Neural progenitor cell (in vitro differentiated cells): ENCODE measurements at regions not wholly inside any gene's neighbourhood (a gene's known extent, or its start where the extent isn't known, plus 50 kb on each side); places are given as distances from the start of the nearest gene placed in this dataset.

Experiments
- DNase-seq: peaks from one replicate; pipeline ENCODE4 v3.0.0-alpha.2; 2016; ENCODE audit warnings: low spot score
- H2AFZ ChIP-seq: fragments of 200-600 bp; sonication (generic); replicated peaks from 2 replicates; pipeline ENCODE4 v1.6.1; 2016; ENCODE audit warnings: antibody characterized with exemption
- H3F3A ChIP-seq: fragments of 200-600 bp; sonication (generic); 2 replicates; pipeline ENCODE4 v1.6.1; 2016; ENCODE audit warnings: antibody characterized with exemption, low read depth
- H3K27ac ChIP-seq: fragments of 200-600 bp; sonication (generic); 2 replicates; pipeline ENCODE4 v1.5.1; 2016; ENCODE audit warnings: mild to moderate bottlenecking
- H3K27me3 ChIP-seq: fragments of 200-600 bp; sonication (generic); 2 replicates; pipeline ENCODE4 v1.6.1; 2016; ENCODE audit warnings: mild to moderate bottlenecking, moderate library complexity
- H3K36me3 ChIP-seq: fragments of 200-600 bp; sonication (generic); 2 replicates; pipeline ENCODE4 v1.5.1; 2016
- H3K4me1 ChIP-seq: fragments of 200-600 bp; sonication (generic); 2 replicates; pipeline ENCODE4 v1.6.1; 2016; ENCODE audit warnings: mixed run types
- H3K4me2 ChIP-seq: fragments of 200-600 bp; sonication (generic); 2 replicates; pipeline ENCODE4 v1.6.1; 2016
- H3K4me3 ChIP-seq: fragments of 200-600 bp; sonication (generic); 2 replicates; pipeline ENCODE4 v1.5.1; 2016
- H3K79me2 ChIP-seq: fragments of 200-600 bp; sonication (generic); 2 replicates; pipeline ENCODE4 v1.6.1; 2016; ENCODE audit warnings: low read depth
- H3K9ac ChIP-seq: fragments of 200-600 bp; sonication (generic); 2 replicates; pipeline ENCODE4 v1.6.1; 2016
- H3K9me3 ChIP-seq: fragments of 200-600 bp; sonication (generic); 2 replicates; pipeline ENCODE4 v1.5.1; 2016; ENCODE audit warnings: low read depth
- H4K20me1 ChIP-seq: fragments of 200-600 bp; sonication (generic); 2 replicates; pipeline ENCODE4 v1.6.1; 2016; ENCODE audit warnings: low read depth
- H3K27ac Mint-ChIP-seq: 3 replicates; pipeline ENCODE4 v1.8.0; 2021; ENCODE audit warnings: mixed read lengths
- H3K27me3 Mint-ChIP-seq: 2 replicates; pipeline ENCODE4 v1.8.0; 2022; ENCODE audit warnings: low read depth, mild to moderate bottlenecking, inconsistent platforms, moderate library complexity, mixed read lengths; ENCODE audit not compliant: insufficient read depth
- H3K36me3 Mint-ChIP-seq: 3 replicates; pipeline ENCODE4 v1.8.0; 2021; ENCODE audit warnings: mixed read lengths
- H3K4me1 Mint-ChIP-seq: 3 replicates; pipeline ENCODE4 v1.8.0; 2021; ENCODE audit warnings: mixed read lengths
- H3K4me3 Mint-ChIP-seq: 3 replicates; pipeline ENCODE4 v1.8.0; 2021; ENCODE audit warnings: mild to moderate bottlenecking, moderate library complexity, mixed read lengths
- H3K9me3 Mint-ChIP-seq: 3 replicates; pipeline ENCODE4 v1.8.0; 2020; ENCODE audit warnings: mixed read lengths
- EZH2 ChIP-seq: fragments of 200-600 bp; sonication (generic); IDR thresholded peaks from 2 replicates; pipeline ENCODE4 v1.6.1; 2017; ENCODE audit warnings: antibody characterized with exemption, mild to moderate bottlenecking, moderate library complexity
- EZH2phosphoT487 ChIP-seq: fragments of 200-600 bp; sonication (generic); IDR thresholded peaks from 2 replicates; pipeline ENCODE4 v1.6.1; 2017; ENCODE audit warnings: antibody characterized with exemption
- TF ChIP-seq, protein P1 (sequence below): fragments of 200-600 bp; sonication (generic); IDR thresholded peaks from 2 replicates; pipeline ENCODE4 v1.5.1; 2017; ENCODE audit warnings: antibody characterized with exemption, mild to moderate bottlenecking

DNA sequence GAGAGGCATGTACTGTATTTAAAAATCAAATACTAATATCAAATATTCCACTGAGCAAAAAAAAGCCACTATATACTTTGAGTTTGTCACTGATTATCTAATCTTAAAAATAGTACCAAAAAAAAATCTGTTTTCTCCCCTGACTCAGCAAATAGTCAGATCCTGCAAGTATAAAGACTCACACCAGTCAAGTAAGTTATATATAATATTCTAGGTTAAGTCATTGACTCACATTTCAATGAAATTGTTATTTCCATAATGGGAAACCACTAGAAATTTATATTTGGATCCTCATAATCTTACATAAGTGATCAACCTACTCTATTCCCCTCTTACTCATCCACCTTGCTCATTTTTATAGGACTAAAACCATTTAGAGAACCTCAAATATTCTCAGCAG is 447.2 kb upstream of the MEF2C start:
- peaks cover 2% of the 10 kb centered on the region for H3K9me3 Mint-ChIP-seq
- TF ChIP-seq EZH2 (no peak), EZH2phosphoT487 (no peak)
- TF ChIP-seq, protein P1, sequence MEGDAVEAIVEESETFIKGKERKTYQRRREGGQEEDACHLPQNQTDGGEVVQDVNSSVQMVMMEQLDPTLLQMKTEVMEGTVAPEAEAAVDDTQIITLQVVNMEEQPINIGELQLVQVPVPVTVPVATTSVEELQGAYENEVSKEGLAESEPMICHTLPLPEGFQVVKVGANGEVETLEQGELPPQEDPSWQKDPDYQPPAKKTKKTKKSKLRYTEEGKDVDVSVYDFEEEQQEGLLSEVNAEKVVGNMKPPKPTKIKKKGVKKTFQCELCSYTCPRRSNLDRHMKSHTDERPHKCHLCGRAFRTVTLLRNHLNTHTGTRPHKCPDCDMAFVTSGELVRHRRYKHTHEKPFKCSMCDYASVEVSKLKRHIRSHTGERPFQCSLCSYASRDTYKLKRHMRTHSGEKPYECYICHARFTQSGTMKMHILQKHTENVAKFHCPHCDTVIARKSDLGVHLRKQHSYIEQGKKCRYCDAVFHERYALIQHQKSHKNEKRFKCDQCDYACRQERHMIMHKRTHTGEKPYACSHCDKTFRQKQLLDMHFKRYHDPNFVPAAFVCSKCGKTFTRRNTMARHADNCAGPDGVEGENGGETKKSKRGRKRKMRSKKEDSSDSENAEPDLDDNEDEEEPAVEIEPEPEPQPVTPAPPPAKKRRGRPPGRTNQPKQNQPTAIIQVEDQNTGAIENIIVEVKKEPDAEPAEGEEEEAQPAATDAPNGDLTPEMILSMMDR = no peak

DNA sequence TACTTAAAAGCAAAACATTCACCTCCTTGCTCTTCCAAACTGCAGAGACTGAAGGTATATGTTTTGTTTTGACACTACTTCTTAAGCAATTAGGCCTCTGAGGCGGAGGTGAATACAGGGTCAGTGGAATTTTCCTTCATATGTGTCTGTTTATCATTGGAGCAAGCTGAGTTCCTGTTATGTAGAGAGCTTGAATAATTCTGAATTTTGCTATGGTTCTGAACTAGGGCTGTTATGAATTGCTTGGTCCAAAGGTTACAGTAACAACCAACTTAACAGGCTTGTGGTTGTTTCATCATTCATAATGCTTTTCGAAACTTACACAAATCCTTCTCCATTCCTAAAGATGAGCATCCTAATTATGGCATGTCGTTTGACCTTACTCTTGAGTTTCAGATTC is 444.6 kb upstream of the MEF2C start:
- Mint-ChIP-seq H3K27me3 (no peaks in the 10 kb centered on the region), H3K4me3 (no peak overlapping the region), H3K27ac (no peak overlapping the region), H3K9me3 (peaks cover 2% of the 10 kb centered on the region), H3K4me1 (no peaks in the 10 kb centered on the region), H3K36me3 (no peaks in the 10 kb centered on the region)
- Histone ChIP-seq H3K9me3 (no peaks in the 10 kb centered on the region), H3K27ac (no peak overlapping the region), H3K4me3 (no peak overlapping the region), H3K4me2 (no peak overlapping the region), H3K79me2 (no peaks in the 10 kb centered on the region), H3K27me3 (no peaks in the 10 kb centered on the region), H3F3A (no peaks in the 10 kb centered on the region), H3K36me3 (no peaks in the 10 kb centered on the region), H3K9ac (no peak overlapping the region), H4K20me1 (no peaks in the 10 kb centered on the region), H2AFZ (no peak overlapping the region), H3K4me1 (no peaks in the 10 kb centered on the region)
- DNase-seq = no peak
- TF ChIP-seq, protein P1 = no peak
- TF ChIP-seq EZH2phosphoT487 (no peak), EZH2 (no peak)

More for the DNA sequence above, 447.2 kb upstream of the MEF2C start:
- Histone ChIP-seq H3K9me3 (no peaks in the 10 kb centered on the region), H3F3A (no peaks in the 10 kb centered on the region), H3K79me2 (no peaks in the 10 kb centered on the region), H4K20me1 (no peaks in the 10 kb centered on the region), H3K9ac (no peak overlapping the region), H3K27me3 (no peaks in the 10 kb centered on the region), H2AFZ (no peak overlapping the region), H3K4me1 (no peaks in the 10 kb centered on the region), H3K4me2 (no peak overlapping the region), H3K4me3 (no peak overlapping the region), H3K27ac (no peak overlapping the region), H3K36me3 (no peaks in the 10 kb centered on the region)
- Mint-ChIP-seq H3K36me3 (no peaks in the 10 kb centered on the region), H3K4me3 (no peak overlapping the region), H3K4me1 (no peaks in the 10 kb centered on the region), H3K27ac (no peak overlapping the region), H3K27me3 (no peaks in the 10 kb centered on the region)
- no peak for DNase-seq

DNA sequence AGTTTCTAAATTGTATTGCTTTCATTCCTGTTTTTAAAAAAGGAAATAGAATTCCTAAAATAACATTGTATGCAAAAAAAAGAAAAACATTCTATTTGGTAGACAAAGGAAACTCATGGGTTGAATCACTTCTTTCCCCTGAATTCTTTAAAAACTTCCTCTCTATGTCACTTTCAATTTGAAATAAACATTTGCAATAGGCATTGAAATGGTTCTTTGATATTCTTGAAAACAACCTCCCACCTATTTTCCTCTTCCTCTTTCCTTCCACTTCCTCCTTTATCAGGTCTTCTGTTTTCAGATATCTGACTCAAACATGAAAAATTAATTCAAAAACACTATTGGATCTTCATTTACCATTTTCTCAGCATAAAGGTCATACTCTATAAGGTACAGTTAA is 442.0 kb upstream of the MEF2C start:
- Histone ChIP-seq H3K4me2 (no peak overlapping the region), H2AFZ (no peak overlapping the region), H3K9me3 (no peaks in the 10 kb centered on the region), H3K4me3 (no peak overlapping the region), H3K79me2 (no peaks in the 10 kb centered on the region), H3F3A (no peaks in the 10 kb centered on the region), H4K20me1 (no peaks in the 10 kb centered on the region), H3K4me1 (no peaks in the 10 kb centered on the region), H3K27ac (no peak overlapping the region), H3K9ac (no peak overlapping the region), H3K36me3 (no peaks in the 10 kb centered on the region), H3K27me3 (no peaks in the 10 kb centered on the region)
- Mint-ChIP-seq H3K36me3 (no peaks in the 10 kb centered on the region), H3K9me3 (peaks cover 2% of the 10 kb centered on the region), H3K27me3 (no peaks in the 10 kb centered on the region), H3K4me3 (no peak overlapping the region), H3K4me1 (no peaks in the 10 kb centered on the region), H3K27ac (no peak overlapping the region)
- TF ChIP-seq EZH2 (no peak), EZH2phosphoT487 (no peak)
- TF ChIP-seq, protein P1 = no peak
- DNase-seq = no peak
